ENCODE measurements at regions not wholly inside any gene's neighbourhood (a gene's known extent, or its start where the extent isn't known, plus 50 kb on each side); places are given as distances from the start of the nearest gene placed in this dataset.

GRCh38 chr1:230518511-230518910 is 92.4 kb upstream of the PGBD5 start:
- Mint-ChIP-seq H3K4me3 (ENCODE audit: unreplicated experiment) (no peak overlapping the region), H3K4me1 (ENCODE audit: unreplicated experiment) (no peaks in the 10 kb centered on the region), H3K36me3 (ENCODE audit: unreplicated experiment) (no peaks in the 10 kb centered on the region), H3K9me3 (ENCODE audit: unreplicated experiment) (no peaks in the 10 kb centered on the region), H3K27me3 (ENCODE audit: unreplicated experiment) (peaks cover 43% of the 10 kb centered on the region), H3K27ac (ENCODE audit: unreplicated experiment) (no peak overlapping the region)
- TF ChIP-seq CTCF (IDR thresholded peaks at IDR 0.05) = no peak
- peak; percentile 53 for DNase-seq (ENCODE audit: extremely low spot score, unreplicated experiment)

GRCh38 chr1:230517786-230518185 is 91.7 kb upstream of the PGBD5 start:
- Mint-ChIP-seq H3K4me1 (ENCODE audit: unreplicated experiment) (no peaks in the 10 kb centered on the region), H3K9me3 (ENCODE audit: unreplicated experiment) (no peaks in the 10 kb centered on the region), H3K27ac (ENCODE audit: unreplicated experiment) (no peak overlapping the region), H3K36me3 (ENCODE audit: unreplicated experiment) (no peaks in the 10 kb centered on the region), H3K27me3 (ENCODE audit: unreplicated experiment) (peaks cover 39% of the 10 kb centered on the region), H3K4me3 (ENCODE audit: unreplicated experiment) (no peak overlapping the region)
- no peak for TF ChIP-seq CTCF (IDR thresholded peaks at IDR 0.05)
- DNase-seq (ENCODE audit: extremely low spot score, unreplicated experiment) = no peak

- H3K36me3 Mint-ChIP-seq (ENCODE audit: unreplicated experiment) = no peaks in the 10 kb centered on the region
- H3K4me3 Mint-ChIP-seq (ENCODE audit: unreplicated experiment) = no peak overlapping the region
- no peak for DNase-seq (ENCODE audit: extremely low spot score, unreplicated experiment)
- H3K9me3 Mint-ChIP-seq (ENCODE audit: unreplicated experiment) = no peaks in the 10 kb centered on the region
- H3K27ac Mint-ChIP-seq (ENCODE audit: unreplicated experiment) = no peak overlapping the region
- peaks cover 38% of the 10 kb centered on the region for H3K27me3 Mint-ChIP-seq (ENCODE audit: unreplicated experiment)
- no peaks in the 10 kb centered on the region for H3K4me1 Mint-ChIP-seq (ENCODE audit: unreplicated experiment)
- no peak for TF ChIP-seq CTCF (IDR thresholded peaks at IDR 0.05)
Measured at GRCh38 chr1:230517326-230517725, 91.2 kb upstream of the PGBD5 start.

GRCh38 chr1:230516889-230517288 is 90.8 kb upstream of the PGBD5 start:
- Mint-ChIP-seq H3K36me3 (ENCODE audit: unreplicated experiment) (no peaks in the 10 kb centered on the region), H3K27me3 (ENCODE audit: unreplicated experiment) (peaks cover 36% of the 10 kb centered on the region)

GRCh38 chr1:230515451-230516145 is 89.5 kb upstream of the PGBD5 start:
- DNase-seq (ENCODE audit: extremely low spot score, unreplicated experiment) = no peak
- peaks cover 33% of the 10 kb centered on the region for H3K27me3 Mint-ChIP-seq (ENCODE audit: unreplicated experiment)
- H3K4me3 Mint-ChIP-seq (ENCODE audit: unreplicated experiment) = no peak overlapping the region
- H3K9me3 Mint-ChIP-seq (ENCODE audit: unreplicated experiment) = no peaks in the 10 kb centered on the region
- no peak for TF ChIP-seq CTCF (IDR thresholded peaks at IDR 0.05)
- peaks cover under 1% of the 10 kb centered on the region for H3K4me1 Mint-ChIP-seq (ENCODE audit: unreplicated experiment)
- no peak overlapping the region for H3K27ac Mint-ChIP-seq (ENCODE audit: unreplicated experiment)
- no peaks in the 10 kb centered on the region for H3K36me3 Mint-ChIP-seq (ENCODE audit: unreplicated experiment)

More at GRCh38 chr1:230516889-230517288, 90.8 kb upstream of the PGBD5 start:
- Mint-ChIP-seq H3K4me1 (ENCODE audit: unreplicated experiment) (no peaks in the 10 kb centered on the region), H3K4me3 (ENCODE audit: unreplicated experiment) (no peak overlapping the region), H3K27ac (ENCODE audit: unreplicated experiment) (no peak overlapping the region), H3K9me3 (ENCODE audit: unreplicated experiment) (no peaks in the 10 kb centered on the region)
- DNase-seq (ENCODE audit: extremely low spot score, unreplicated experiment) = no peak
- TF ChIP-seq CTCF (IDR thresholded peaks at IDR 0.05) = no peak

Measured in osteocyte (in vitro differentiated cells).